ENCODE measurements at regions not wholly inside any gene's neighbourhood (a gene's known extent, or its start where the extent isn't known, plus 50 kb on each side); places are given as distances from the start of the nearest gene placed in this dataset.

GRCh38 chr6:40054602-40055001 is 120.3 kb upstream of the MOCS1 start:
- Histone ChIP-seq H3K9me3 (peaks cover 0 to 4% (median 0%) of the 10 kb centered on the region in 8 donors), H3K27me3 (replicated peaks in 1 of 7) (peaks cover 0 to 23% (median 0%) of the 10 kb centered on the region in 7 donors), H3K27ac (no peak overlapping the region), H3K4me3 (no peak overlapping the region), H3K36me3 (no peaks in the 10 kb centered on the region), H3K4me1 (no peaks in the 10 kb centered on the region)
- no peak for DNase-seq
- intact Hi-C loops (cut with DNase I; ENCODE audit: low total_unique reads), result no loop called here
- TF ChIP-seq POLR2AphosphoS5 (IDR thresholded peaks at IDR 0.05) (no peak), POLR2A (IDR thresholded peaks at IDR 0.05) (no peak), CTCF (IDR thresholded peaks at IDR 0.05 in 8 of 11, conservative IDR thresholded peaks at IDR 0.05 in 3 of 11) (no peak)

GRCh38 chr6:40054186-40054585 is 119.9 kb upstream of the MOCS1 start:
- WGBS, 5 donors, result 44 to 63% (median 53%) methylated on average over 2 of the region's 2 CpGs
- no peak for TF ChIP-seq POLR2AphosphoS5 (IDR thresholded peaks at IDR 0.05)
- TF ChIP-seq POLR2A (IDR thresholded peaks at IDR 0.05), result no peak
- no peak for TF ChIP-seq CTCF (IDR thresholded peaks at IDR 0.05 in 8 of 11, conservative IDR thresholded peaks at IDR 0.05 in 3 of 11)
- Histone ChIP-seq H3K4me1 (no peaks in the 10 kb centered on the region), H3K9me3 (peaks cover 0 to 4% (median 0%) of the 10 kb centered on the region in 8 donors), H3K27ac (no peak overlapping the region), H3K4me3 (no peak overlapping the region), H3K36me3 (no peaks in the 10 kb centered on the region), H3K27me3 (replicated peaks in 1 of 7) (peaks cover 0 to 28% (median 0%) of the 10 kb centered on the region in 7 donors)
- intact Hi-C loops (cut with DNase I; ENCODE audit: low total_unique reads), result no loop called here
- no peak for DNase-seq

DNA sequence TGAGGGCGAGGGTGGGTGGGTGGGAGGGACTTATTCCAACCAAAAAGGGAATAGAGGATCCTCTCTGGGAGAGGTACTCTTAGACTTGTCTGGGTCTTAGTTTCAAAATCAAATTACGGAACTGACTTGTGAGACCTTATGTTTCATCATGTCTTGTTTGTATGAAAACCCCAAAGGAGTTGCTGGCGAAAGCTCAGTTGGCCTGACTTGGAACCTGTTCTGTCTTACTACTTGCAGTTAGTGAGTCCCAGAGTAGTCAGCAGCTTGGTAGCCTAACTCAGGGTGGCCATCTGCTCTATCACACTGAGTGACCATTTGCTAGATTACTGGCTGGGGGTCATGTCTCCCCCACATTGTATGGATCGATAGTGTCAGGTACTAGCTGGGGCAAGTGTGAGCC is 114.9 kb upstream of the MOCS1 start:
- Histone ChIP-seq H3K27ac (no peak overlapping the region), H3K9me3 (peaks cover 0 to 4% (median 0%) of the 10 kb centered on the region in 8 donors), H3K4me3 (no peak overlapping the region), H3K4me1 (no peaks in the 10 kb centered on the region), H3K27me3 (replicated peaks in 1 of 7) (peaks cover 0 to 15% (median 0%) of the 10 kb centered on the region in 7 donors), H3K36me3 (no peaks in the 10 kb centered on the region)
- no peak for DNase-seq
- intact Hi-C loops (cut with DNase I; ENCODE audit: low total_unique reads), result no loop called here
- WGBS, 5 donors, result 80 to 98% (median 86%) methylated on average over 4 of the region's 4 CpGs
- TF ChIP-seq POLR2A (IDR thresholded peaks at IDR 0.05) (no peak), POLR2AphosphoS5 (IDR thresholded peaks at IDR 0.05) (no peak), CTCF (IDR thresholded peaks at IDR 0.05 in 8 of 11, conservative IDR thresholded peaks at IDR 0.05 in 3 of 11) (no peak)

DNA sequence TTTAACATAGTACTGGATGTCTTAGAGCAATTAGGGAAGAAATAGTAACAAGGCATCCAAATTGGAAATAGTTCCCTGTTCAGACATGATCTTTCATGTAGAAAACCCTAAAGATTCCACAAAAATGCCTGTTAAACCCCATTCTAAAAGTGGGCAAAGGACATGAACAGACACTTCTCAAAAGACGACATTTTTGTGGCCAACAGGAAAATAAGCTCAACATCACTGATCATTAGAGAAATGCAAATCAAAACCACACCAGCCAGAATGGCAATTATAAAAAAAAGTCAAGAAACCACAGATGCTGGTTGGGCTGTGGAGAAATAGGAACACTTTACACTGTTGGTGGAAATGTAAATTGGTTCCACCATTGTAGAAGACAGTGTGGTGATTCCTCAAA is 109.9 kb upstream of the MOCS1 start:
- no peak for DNase-seq
- H3K4me1 ChIP-seq, result no peaks in the 10 kb centered on the region
- peaks cover 0 to 21% (median 0%) of the 10 kb centered on the region in 7 donors for H3K27me3 ChIP-seq (replicated peaks in 1 of 7)
- no peak overlapping the region for H3K4me3 ChIP-seq
- no peak overlapping the region for H3K27ac ChIP-seq
- 32 to 65% (median 49%) methylated on average over 1 of the region's 1 CpG for WGBS, 5 donors
- peaks cover 0 to 17% (median 10%) of the 10 kb centered on the region in 8 donors for H3K9me3 ChIP-seq
- TF ChIP-seq POLR2AphosphoS5 (IDR thresholded peaks at IDR 0.05) (no peak), POLR2A (IDR thresholded peaks at IDR 0.05) (no peak), CTCF (IDR thresholded peaks at IDR 0.05 in 8 of 11, conservative IDR thresholded peaks at IDR 0.05 in 3 of 11) (no peak)
- H3K36me3 ChIP-seq, result no peaks in the 10 kb centered on the region
- intact Hi-C loops (cut with DNase I; ENCODE audit: low total_unique reads), result no loop called here
